Peyer's patch (tissue), 4 donors: ENCODE measurements at regions not wholly inside any gene's neighbourhood (a gene's known extent, or its start where the extent isn't known, plus 50 kb on each side); places are given as distances from the start of the nearest gene placed in this dataset.

ENCODE experiments used
- CTCF ChIP-seq, 6 experiments: fragments of 450-650 bp in 4 of 6; fragments of 200-600 bp in 2 of 6; sonication (generic) in 1 of 6; IDR thresholded peaks; one replicate each; pipeline ENCODE4 v1.5.1; 2017 to 2019; ENCODE audit warnings: antibody characterized with exemption in 6 of 6, mild to moderate bottlenecking in 3 of 6, moderate library complexity in 1 of 6
- POLR2A ChIP-seq, 2 donors: fragments of 450-650 bp; IDR thresholded peaks; one replicate each; pipeline ENCODE4 v1.5.1; 2017; ENCODE audit warnings: antibody characterized with exemption in 2 of 2, mild to moderate bottlenecking in 2 of 2, moderate library complexity in 2 of 2

GRCh38 chr19:30870876-30871275, 478.4 kb downstream of the TSHZ3 start:
- TF ChIP-seq POLR2A (IDR thresholded peaks at IDR 0.05) (no peak), CTCF (IDR thresholded peaks at IDR 0.05) (no peak)
